ENCODE measurements at regions not wholly inside any gene's neighbourhood (a gene's known extent, or its start where the extent isn't known, plus 50 kb on each side); places are given as distances from the start of the nearest gene placed in this dataset.
"Not testable (repeated sequence)": the region's sequence is repeated elsewhere in the genome, so short reads cannot be mapped to it uniquely, and the experiment has no call there.

GRCh38 chr21:35800796-35801385 is 259.4 kb downstream of the SETD4 start:
- not testable (repeated sequence) for H3K27me3 ChIP-seq (ENCODE audit: control insufficient read depth in 1 of 2, insufficient read depth in 2 of 2, low read length in 2 of 2); H3K36me3 ChIP-seq (ENCODE audit: control insufficient read depth in 2 of 2, insufficient read depth in 2 of 2, low read length in 2 of 2); H3K27ac ChIP-seq (ENCODE audit: low read length); H3K4me3 ChIP-seq (ENCODE audit: low read length in 2 of 2); H3K4me1 ChIP-seq (ENCODE audit: control insufficient read depth, insufficient read depth, low read length); H3K9ac ChIP-seq (ENCODE audit: low read length in 2 of 2); H3K9me3 ChIP-seq (ENCODE audit: control insufficient read depth in 2 of 2, low read length in 2 of 2)

GRCh38 chr21:35796844-35797243 is 263.5 kb downstream of the SETD4 start:
- Histone ChIP-seq H3K27ac (ENCODE audit: low read length) (no peak overlapping the region), H3K4me1 (ENCODE audit: control insufficient read depth, insufficient read depth, low read length) (no peaks in the 10 kb centered on the region), H3K36me3 (ENCODE audit: control insufficient read depth in 2 of 2, insufficient read depth in 2 of 2, low read length in 2 of 2) (no peaks in the 10 kb centered on the region), H3K9me3 (ENCODE audit: control insufficient read depth in 2 of 2, low read length in 2 of 2) (no peaks in the 10 kb centered on the region), H3K9ac (ENCODE audit: low read length in 2 of 2) (no peak overlapping the region), H3K4me3 (ENCODE audit: low read length in 2 of 2) (no peak overlapping the region), H3K27me3 (ENCODE audit: control insufficient read depth in 1 of 2, insufficient read depth in 2 of 2, low read length in 2 of 2) (peaks cover 0 to 2% of the 10 kb centered on the region in 2 donors)

GRCh38 chr21:35794527-35794926 is 265.8 kb downstream of the SETD4 start:
- not testable (repeated sequence) for H3K9ac ChIP-seq (ENCODE audit: low read length in 2 of 2); H3K4me1 ChIP-seq (ENCODE audit: control insufficient read depth, insufficient read depth, low read length); H3K9me3 ChIP-seq (ENCODE audit: control insufficient read depth in 2 of 2, low read length in 2 of 2); H3K27ac ChIP-seq (ENCODE audit: low read length); H3K27me3 ChIP-seq (ENCODE audit: control insufficient read depth in 1 of 2, insufficient read depth in 2 of 2, low read length in 2 of 2); H3K4me3 ChIP-seq (ENCODE audit: low read length in 2 of 2); H3K36me3 ChIP-seq (ENCODE audit: control insufficient read depth in 2 of 2, insufficient read depth in 2 of 2, low read length in 2 of 2)

- Histone ChIP-seq H3K36me3 (ENCODE audit: control insufficient read depth in 2 of 2, insufficient read depth in 2 of 2, low read length in 2 of 2) (no peaks in the 10 kb centered on the region), H3K9ac (ENCODE audit: low read length in 2 of 2) (no peak overlapping the region), H3K4me3 (ENCODE audit: low read length in 2 of 2) (no peak overlapping the region), H3K9me3 (ENCODE audit: control insufficient read depth in 2 of 2, low read length in 2 of 2) (no peaks in the 10 kb centered on the region), H3K27ac (ENCODE audit: low read length) (no peak overlapping the region), H3K27me3 (ENCODE audit: control insufficient read depth in 1 of 2, insufficient read depth in 2 of 2, low read length in 2 of 2) (peaks cover 0 to 2% of the 10 kb centered on the region in 2 donors), H3K4me1 (ENCODE audit: control insufficient read depth, insufficient read depth, low read length) (no peaks in the 10 kb centered on the region)
Measured at GRCh38 chr21:35792569-35793305, 267.6 kb downstream of the SETD4 start.

- Histone ChIP-seq H3K36me3 (ENCODE audit: control insufficient read depth in 2 of 2, insufficient read depth in 2 of 2, low read length in 2 of 2) (no peaks in the 10 kb centered on the region), H3K9me3 (ENCODE audit: control insufficient read depth in 2 of 2, low read length in 2 of 2) (no peaks in the 10 kb centered on the region), H3K27me3 (ENCODE audit: control insufficient read depth in 1 of 2, insufficient read depth in 2 of 2, low read length in 2 of 2) (no peaks in the 10 kb centered on the region), H3K4me1 (ENCODE audit: control insufficient read depth, insufficient read depth, low read length) (no peaks in the 10 kb centered on the region), H3K27ac (ENCODE audit: low read length) (no peak overlapping the region), H3K9ac (ENCODE audit: low read length in 2 of 2) (no peak overlapping the region), H3K4me3 (ENCODE audit: low read length in 2 of 2) (no peak overlapping the region)
Measured at GRCh38 chr21:35791541-35792325, 268.6 kb downstream of the SETD4 start.

- no peaks in the 10 kb centered on the region for H3K9me3 ChIP-seq (ENCODE audit: control insufficient read depth in 2 of 2, low read length in 2 of 2)
- H3K27me3 ChIP-seq (ENCODE audit: control insufficient read depth in 1 of 2, insufficient read depth in 2 of 2, low read length in 2 of 2) = no peaks in the 10 kb centered on the region
- no peak overlapping the region for H3K9ac ChIP-seq (ENCODE audit: low read length in 2 of 2)
- no peaks in the 10 kb centered on the region for H3K4me1 ChIP-seq (ENCODE audit: control insufficient read depth, insufficient read depth, low read length)
- no peaks in the 10 kb centered on the region for H3K36me3 ChIP-seq (ENCODE audit: control insufficient read depth in 2 of 2, insufficient read depth in 2 of 2, low read length in 2 of 2)
- no peak overlapping the region for H3K4me3 ChIP-seq (ENCODE audit: low read length in 2 of 2)
- H3K27ac ChIP-seq (ENCODE audit: low read length) = no peak overlapping the region
Measured at GRCh38 chr21:35783721-35784120, 276.6 kb downstream of the SETD4 start.

GRCh38 chr21:35782667-35783066 is 277.7 kb downstream of the SETD4 start:
- Histone ChIP-seq H3K9ac (ENCODE audit: low read length in 2 of 2) (no peak overlapping the region), H3K36me3 (ENCODE audit: control insufficient read depth in 2 of 2, insufficient read depth in 2 of 2, low read length in 2 of 2) (no peaks in the 10 kb centered on the region), H3K4me3 (ENCODE audit: low read length in 2 of 2) (no peak overlapping the region), H3K27me3 (ENCODE audit: control insufficient read depth in 1 of 2, insufficient read depth in 2 of 2, low read length in 2 of 2) (no peaks in the 10 kb centered on the region), H3K27ac (ENCODE audit: low read length) (no peak overlapping the region), H3K4me1 (ENCODE audit: control insufficient read depth, insufficient read depth, low read length) (no peaks in the 10 kb centered on the region), H3K9me3 (ENCODE audit: control insufficient read depth in 2 of 2, low read length in 2 of 2) (peaks cover 0 to 3% of the 10 kb centered on the region in 2 donors)

GRCh38 chr21:35780983-35781382 is 279.3 kb downstream of the SETD4 start:
- no peaks in the 10 kb centered on the region for H3K36me3 ChIP-seq (ENCODE audit: control insufficient read depth in 2 of 2, insufficient read depth in 2 of 2, low read length in 2 of 2)
- peaks cover 0 to 3% of the 10 kb centered on the region in 2 donors for H3K9me3 ChIP-seq (ENCODE audit: control insufficient read depth in 2 of 2, low read length in 2 of 2)
- H3K4me3 ChIP-seq (ENCODE audit: low read length in 2 of 2) = no peak overlapping the region
- no peak overlapping the region for H3K9ac ChIP-seq (ENCODE audit: low read length in 2 of 2)
- H3K27me3 ChIP-seq (ENCODE audit: control insufficient read depth in 1 of 2, insufficient read depth in 2 of 2, low read length in 2 of 2) = no peaks in the 10 kb centered on the region
- no peaks in the 10 kb centered on the region for H3K4me1 ChIP-seq (ENCODE audit: control insufficient read depth, insufficient read depth, low read length)
- no peak overlapping the region for H3K27ac ChIP-seq (ENCODE audit: low read length)

GRCh38 chr21:35779690-35780570 is 280.4 kb downstream of the SETD4 start:
- no peaks in the 10 kb centered on the region for H3K4me1 ChIP-seq (ENCODE audit: control insufficient read depth, insufficient read depth, low read length)
- no peaks in the 10 kb centered on the region for H3K27me3 ChIP-seq (ENCODE audit: control insufficient read depth in 1 of 2, insufficient read depth in 2 of 2, low read length in 2 of 2)
- H3K27ac ChIP-seq (ENCODE audit: low read length) = no peak overlapping the region
- no peak overlapping the region for H3K4me3 ChIP-seq (ENCODE audit: low read length in 2 of 2)
- no peaks in the 10 kb centered on the region for H3K36me3 ChIP-seq (ENCODE audit: control insufficient read depth in 2 of 2, insufficient read depth in 2 of 2, low read length in 2 of 2)
- no peak overlapping the region for H3K9ac ChIP-seq (ENCODE audit: low read length in 2 of 2)
- peaks cover 0 to 3% of the 10 kb centered on the region in 2 donors for H3K9me3 ChIP-seq (ENCODE audit: control insufficient read depth in 2 of 2, low read length in 2 of 2)

- Histone ChIP-seq H3K4me1 (ENCODE audit: control insufficient read depth, insufficient read depth, low read length) (no peaks in the 10 kb centered on the region), H3K9me3 (ENCODE audit: control insufficient read depth in 2 of 2, low read length in 2 of 2) (peaks cover 0 to 3% of the 10 kb centered on the region in 2 donors), H3K27me3 (ENCODE audit: control insufficient read depth in 1 of 2, insufficient read depth in 2 of 2, low read length in 2 of 2) (no peaks in the 10 kb centered on the region), H3K4me3 (ENCODE audit: low read length in 2 of 2) (no peak overlapping the region), H3K36me3 (ENCODE audit: control insufficient read depth in 2 of 2, insufficient read depth in 2 of 2, low read length in 2 of 2) (no peaks in the 10 kb centered on the region), H3K27ac (ENCODE audit: low read length) (no peak overlapping the region), H3K9ac (ENCODE audit: low read length in 2 of 2) (no peak overlapping the region)
Measured at GRCh38 chr21:35779167-35779566, 281.2 kb downstream of the SETD4 start.
